Stomach (tissue), 8 donors: ENCODE measurements at regions not wholly inside any gene's neighbourhood (a gene's known extent, or its start where the extent isn't known, plus 50 kb on each side); places are given as distances from the start of the nearest gene placed in this dataset.

Experiments
- DNase-seq, 2 donors: peaks; one replicate each; pipeline versions ENCODE4 v3.0.0 to v3.0.0-alpha.2; 2013 to 2019
- H3K27ac ChIP-seq, 5 donors: fragments of 200-600 bp in 4 of 5; sonication (generic) in 4 of 5; one replicate each; pipeline ENCODE4 v1.5.1; 2013 to 2019; ENCODE audit warnings: mild to moderate bottlenecking in 1 of 5, moderate library complexity in 1 of 5
- H3K27me3 ChIP-seq, 3 donors: fragments of 200-600 bp; sonication (generic); one replicate each; pipeline ENCODE4 v1.5.1; 2017 to 2019; ENCODE audit warnings: mixed run types in 1 of 3
- H3K36me3 ChIP-seq, 4 donors: fragments of 200-600 bp; sonication (generic); 1 replicate in 3 of 4; 2 replicates in 1 of 4; pipeline ENCODE4 v1.5.1; 2016 to 2019
- H3K4me1 ChIP-seq, 4 donors: fragments of 200-600 bp; sonication (generic); one replicate each; pipeline ENCODE4 v1.5.1; 2016 to 2019
- H3K4me3 ChIP-seq, 4 donors: fragments of 200-600 bp; sonication (generic) in 3 of 4; one replicate each; pipeline ENCODE4 v1.5.1; 2016 to 2019; ENCODE audit warnings: mild to moderate bottlenecking in 1 of 4
- H3K9me3 ChIP-seq, 4 donors: fragments of 200-600 bp; sonication (generic); one replicate each; pipeline ENCODE4 v1.5.1; 2016 to 2019
- EP300 ChIP-seq: sonication (generic); formaldehyde crosslinking; IDR thresholded peaks from one replicate; pipeline ENCODE4 v1.6.1; 2017; ENCODE audit warnings: antibody characterized with exemption
- POLR2A ChIP-seq, 4 donors: fragments of 450-650 bp; IDR thresholded peaks; one replicate each; pipeline ENCODE4 v1.6.1; 2016; ENCODE audit warnings: antibody characterized with exemption in 4 of 4, control low read depth in 2 of 4, mild to moderate bottlenecking in 1 of 4, moderate library complexity in 1 of 4
- POLR2AphosphoS5 ChIP-seq, 3 donors: sonication (generic); formaldehyde crosslinking; IDR thresholded peaks; one replicate each; pipeline ENCODE4 v1.6.1; 2016; ENCODE audit warnings: antibody characterized with exemption in 3 of 3
- WGBS, 5 donors: extraction: QIAGEN DNeasy Blood & Tissue Kit in 3 of 5; methylation state at CpG; one replicate each; pipeline versions ENCODE4 v1.1.5 to v1.1.7; 2013 to 2018; 5-methylcytosine and 5-hydroxymethylcytosine counted together
- intact Hi-C: fragments of 100-400 bp; cut with DNase I; formaldehyde crosslinking; loops from one replicate; pipeline ENCODE4 v1.15.1; 2023; ENCODE audit warnings: low total_unique reads
- TF ChIP-seq, protein P1 (sequence below), 7 experiments: fragments of 450-650 bp in 4 of 7; fragments of 200-600 bp in 3 of 7; sonication (generic) in 3 of 7; IDR thresholded peaks; one replicate each; pipeline ENCODE4 v1.5.1; 2016 to 2019; ENCODE audit warnings: antibody characterized with exemption in 7 of 7, control low read depth in 2 of 7, mild to moderate bottlenecking in 1 of 7
- donor health status: healthy with polysubstance abuse.
- donor health status: Bipolar disorder and iron deficiency.
- donor health status: healthy.

- DNase-seq, result no peak
- H3K27me3 ChIP-seq, result peaks cover 0 to 3% (median 0%) of the 10 kb centered on the region in 3 donors
- intact Hi-C loops, result no loop called here
- no peak overlapping the region for H3K4me3 ChIP-seq
- peaks cover 0 to 19% (median 17%) of the 10 kb centered on the region in 4 donors for H3K9me3 ChIP-seq
- TF ChIP-seq EP300 (no peak), POLR2A (IDR thresholded peaks at IDR 0.05) (no peak), POLR2AphosphoS5 (IDR thresholded peaks at IDR 0.05) (no peak)
- TF ChIP-seq, protein P1, sequence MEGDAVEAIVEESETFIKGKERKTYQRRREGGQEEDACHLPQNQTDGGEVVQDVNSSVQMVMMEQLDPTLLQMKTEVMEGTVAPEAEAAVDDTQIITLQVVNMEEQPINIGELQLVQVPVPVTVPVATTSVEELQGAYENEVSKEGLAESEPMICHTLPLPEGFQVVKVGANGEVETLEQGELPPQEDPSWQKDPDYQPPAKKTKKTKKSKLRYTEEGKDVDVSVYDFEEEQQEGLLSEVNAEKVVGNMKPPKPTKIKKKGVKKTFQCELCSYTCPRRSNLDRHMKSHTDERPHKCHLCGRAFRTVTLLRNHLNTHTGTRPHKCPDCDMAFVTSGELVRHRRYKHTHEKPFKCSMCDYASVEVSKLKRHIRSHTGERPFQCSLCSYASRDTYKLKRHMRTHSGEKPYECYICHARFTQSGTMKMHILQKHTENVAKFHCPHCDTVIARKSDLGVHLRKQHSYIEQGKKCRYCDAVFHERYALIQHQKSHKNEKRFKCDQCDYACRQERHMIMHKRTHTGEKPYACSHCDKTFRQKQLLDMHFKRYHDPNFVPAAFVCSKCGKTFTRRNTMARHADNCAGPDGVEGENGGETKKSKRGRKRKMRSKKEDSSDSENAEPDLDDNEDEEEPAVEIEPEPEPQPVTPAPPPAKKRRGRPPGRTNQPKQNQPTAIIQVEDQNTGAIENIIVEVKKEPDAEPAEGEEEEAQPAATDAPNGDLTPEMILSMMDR (IDR thresholded peaks at IDR 0.05), result no peak
- H3K4me1 ChIP-seq, result no peaks in the 10 kb centered on the region
- WGBS, 5 donors, result 43 to 69% (median 53%) methylated on average over 1 of the region's 1 CpG
- H3K36me3 ChIP-seq, result no peaks in the 10 kb centered on the region
- H3K27ac ChIP-seq, result no peak overlapping the region
Measured at GRCh38 chr1:42055061-42055460, 98.1 kb upstream of the GUCA2B start.

- H3K36me3 ChIP-seq, result no peaks in the 10 kb centered on the region
- 67 to 78% (median 75%) methylated on average over 5 of the region's 5 CpGs for WGBS, 5 donors
- H3K4me3 ChIP-seq, result no peak overlapping the region
- H3K27me3 ChIP-seq, result no peaks in the 10 kb centered on the region
- peaks cover 0 to 7% (median 2%) of the 10 kb centered on the region in 4 donors for H3K9me3 ChIP-seq
- no peak overlapping the region for H3K27ac ChIP-seq
- no peaks in the 10 kb centered on the region for H3K4me1 ChIP-seq
- TF ChIP-seq POLR2A (IDR thresholded peaks at IDR 0.05), result no peak
- no peak for TF ChIP-seq EP300
- TF ChIP-seq, protein P1 (IDR thresholded peaks at IDR 0.05), result no peak
- TF ChIP-seq POLR2AphosphoS5 (IDR thresholded peaks at IDR 0.05), result no peak
- no peak for DNase-seq
- intact Hi-C loops, result no loop called here
Measured at GRCh38 chr1:42052072-42052699, 101.0 kb upstream of the GUCA2B start.

- WGBS, 5 donors, result 63 to 96% (median 73%) methylated on average over 1 of the region's 1 CpG
- H3K4me3 ChIP-seq, result no peak overlapping the region
- no peak overlapping the region for H3K27ac ChIP-seq
- no peak for DNase-seq
- intact Hi-C loops, result no loop called here
- no peaks in the 10 kb centered on the region for H3K4me1 ChIP-seq
- H3K27me3 ChIP-seq, result no peaks in the 10 kb centered on the region
- H3K9me3 ChIP-seq, result no peaks in the 10 kb centered on the region
- H3K36me3 ChIP-seq, result no peaks in the 10 kb centered on the region
- TF ChIP-seq EP300 (no peak), POLR2A (IDR thresholded peaks at IDR 0.05) (no peak)
- TF ChIP-seq, protein P1 (IDR thresholded peaks at IDR 0.05), result no peak
Measured at GRCh38 chr1:42047508-42047880, 105.7 kb upstream of the GUCA2B start.

DNA sequence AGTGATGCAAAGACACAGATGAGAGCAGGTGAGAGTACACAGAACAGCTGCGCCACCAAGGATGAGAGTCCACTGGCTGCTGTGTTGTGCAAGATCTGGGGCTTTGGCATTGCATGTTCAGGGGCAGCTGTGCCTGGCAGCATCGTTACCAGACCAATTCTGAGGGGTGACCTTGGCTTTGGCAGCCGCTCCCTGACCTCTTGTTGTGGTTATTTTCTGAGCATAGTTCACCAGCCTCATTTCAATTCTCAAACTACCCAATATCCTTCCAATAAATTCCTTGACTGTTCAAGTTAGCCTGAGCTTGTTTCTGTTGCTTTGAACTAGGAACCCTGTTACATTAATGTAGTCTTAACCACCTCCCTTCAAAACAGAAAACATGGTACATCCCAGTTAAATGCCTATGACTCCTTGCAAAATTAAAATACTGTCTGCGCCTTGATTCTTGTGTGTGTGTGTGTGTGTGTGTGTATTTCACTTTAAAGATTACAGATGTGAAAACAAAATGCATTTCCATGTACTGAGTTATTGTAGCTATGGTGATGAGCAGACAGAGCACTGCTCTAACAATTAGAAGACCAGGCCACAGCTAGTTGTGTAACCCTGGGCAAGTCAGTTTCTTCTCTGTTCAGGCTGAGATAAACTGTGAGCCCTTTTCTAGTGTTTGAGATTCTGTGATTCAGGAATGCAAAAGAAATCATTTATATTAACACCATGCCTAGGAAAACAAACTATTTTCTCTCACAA, 106.3 kb upstream of the GUCA2B start:
- H3K27ac ChIP-seq, result no peak overlapping the region
- DNase-seq, result no peak
- no peaks in the 10 kb centered on the region for H3K27me3 ChIP-seq
- H3K36me3 ChIP-seq, result no peaks in the 10 kb centered on the region
- 73 to 81% (median 77%) methylated on average over 4 of the region's 4 CpGs for WGBS, 5 donors
- intact Hi-C loops, result no loop called here
- no peaks in the 10 kb centered on the region for H3K4me1 ChIP-seq
- no peak overlapping the region for H3K4me3 ChIP-seq
- TF ChIP-seq POLR2A (IDR thresholded peaks at IDR 0.05) (no peak), POLR2AphosphoS5 (IDR thresholded peaks at IDR 0.05) (no peak), EP300 (no peak)
- TF ChIP-seq, protein P1 (IDR thresholded peaks at IDR 0.05), result no peak
- H3K9me3 ChIP-seq, result no peaks in the 10 kb centered on the region
